Sigmoid colon (tissue), 6 donors: ENCODE measurements at regions not wholly inside any gene's neighbourhood (a gene's known extent, or its start where the extent isn't known, plus 50 kb on each side); places are given as distances from the start of the nearest gene placed in this dataset.
"Not testable (repeated sequence)": the region's sequence is repeated elsewhere in the genome, so short reads cannot be mapped to it uniquely, and the experiment has no call there.

Experiments
- DNase-seq: peaks from one replicate; pipeline ENCODE4 v3.0.0-alpha.2; 2019
- H3K27ac ChIP-seq, 4 donors: fragments of 200-600 bp; sonication (generic); one replicate each; pipeline ENCODE4 v1.5.1; 2016 to 2019; ENCODE audit warnings: mild to moderate bottlenecking in 1 of 4
- H3K27me3 ChIP-seq, 3 donors: fragments of 200-600 bp; sonication (generic); one replicate each; pipeline ENCODE4 v1.5.1; 2019; ENCODE audit warnings: mild to moderate bottlenecking in 1 of 3
- H3K36me3 ChIP-seq, 4 donors: fragments of 200-600 bp; sonication (generic); one replicate each; pipeline ENCODE4 v1.5.1; 2016 to 2019
- H3K4me1 ChIP-seq, 4 donors: fragments of 200-600 bp; sonication (generic); one replicate each; pipeline ENCODE4 v1.5.1; 2017 to 2019
- H3K4me3 ChIP-seq, 4 donors: fragments of 200-600 bp; sonication (generic); one replicate each; pipeline ENCODE4 v1.5.1; 2017 to 2019; ENCODE audit warnings: mild to moderate bottlenecking in 2 of 4, moderate library complexity in 1 of 4
- H3K9me3 ChIP-seq, 4 donors: fragments of 200-600 bp in 3 of 4; sonication (generic) in 3 of 4; one replicate each; pipeline versions ENCODE4 v1.5.1 to v1.6.1; 2013 to 2019
- CTCF ChIP-seq, 4 experiments: fragments of 450-650 bp in 3 of 4; fragments of 200-600 bp in 1 of 4; IDR thresholded peaks; one replicate each; pipeline ENCODE4 v1.5.1; 2016 to 2019; ENCODE audit warnings: antibody characterized with exemption in 4 of 4, mild to moderate bottlenecking in 3 of 4, moderate library complexity in 2 of 4
- EP300 ChIP-seq, 4 donors: sonication (generic); formaldehyde crosslinking; IDR thresholded peaks; one replicate each; pipeline ENCODE4 v1.6.1; 2017; ENCODE audit warnings: antibody characterized with exemption in 4 of 4
- POLR2A ChIP-seq, 2 donors: fragments of 450-650 bp; IDR thresholded peaks; one replicate each; pipeline ENCODE4 v1.6.1; 2016; ENCODE audit warnings: antibody characterized with exemption in 2 of 2, mild to moderate bottlenecking in 2 of 2, moderate library complexity in 2 of 2
- POLR2AphosphoS5 ChIP-seq, 4 donors: sonication (generic); formaldehyde crosslinking; IDR thresholded peaks; one replicate each; pipeline ENCODE4 v1.6.1; 2017; ENCODE audit warnings: antibody characterized with exemption in 4 of 4
- WGBS, 2 donors: extraction: QIAGEN DNeasy Blood & Tissue Kit; methylation state at CpG; one replicate each; pipeline ENCODE4 v1.1.7; 2013; 5-methylcytosine and 5-hydroxymethylcytosine counted together
- intact Hi-C: fragments of 100-400 bp; cut with DNase I; formaldehyde crosslinking; loops from one replicate; pipeline ENCODE4 v1.15.1; 2023
- donor health status: healthy with polysubstance abuse.
- donor health status: healthy.

DNA sequence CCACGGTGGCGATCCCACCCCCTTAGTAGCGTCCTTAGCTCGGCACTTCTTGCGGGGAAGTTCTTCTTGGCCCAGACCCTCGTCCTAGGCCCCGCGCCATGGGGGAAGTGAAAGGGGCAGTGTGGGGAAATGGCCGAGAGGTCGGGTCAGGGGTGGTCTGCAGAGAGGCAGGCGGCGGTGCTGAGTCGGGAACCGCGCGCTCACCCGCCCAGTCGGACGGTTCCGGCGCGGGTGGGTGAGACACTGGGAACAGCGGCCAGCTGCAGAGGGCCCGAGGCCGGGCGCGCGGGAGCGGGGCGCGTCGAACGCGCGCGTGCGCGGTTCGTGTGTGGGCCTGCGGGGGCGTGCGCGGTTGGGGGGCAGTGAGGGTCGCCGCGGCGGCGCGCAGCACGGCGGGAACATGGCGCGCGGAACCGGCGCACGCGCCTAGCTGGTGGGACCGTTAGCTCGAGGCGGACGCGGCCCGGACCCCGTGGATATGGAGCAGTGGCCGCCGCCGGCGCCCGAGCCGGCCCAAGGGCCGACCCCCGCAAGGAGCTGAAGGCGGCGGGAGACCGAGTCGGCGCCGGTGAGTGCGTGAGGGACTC is 246.9 kb downstream of the GOLGA6L6 start:
- TF ChIP-seq CTCF (IDR thresholded peaks at IDR 0.05): no peak
- TF ChIP-seq EP300 (IDR thresholded peaks at IDR 0.05): no peak
- TF ChIP-seq POLR2A (IDR thresholded peaks at IDR 0.05): no peak
- TF ChIP-seq POLR2AphosphoS5 (IDR thresholded peaks at IDR 0.05): no peak
- Histone ChIP-seq H3K27me3 (peaks cover 0 to 3% (median 0%) of the 10 kb centered on the region in 3 donors), H3K4me1 (no peaks in the 10 kb centered on the region), H3K4me3 (no peak overlapping the region), H3K9me3 (peaks cover 0 to 24% (median 0%) of the 10 kb centered on the region in 4 donors), H3K36me3 (no peaks in the 10 kb centered on the region), H3K27ac (no peak overlapping the region)
- intact Hi-C loops: no loop called here
- WGBS, 2 donors: 78 to 90% methylated on average over 80 of the region's 80 CpGs
- no peak for DNase-seq

GRCh38 chr15:20292422-20293005 is 249.1 kb downstream of the GOLGA6L6 start:
- WGBS, 2 donors: 60 to 62% methylated on average over 5 of the region's 5 CpGs
- DNase-seq, H3K4me1 ChIP-seq, H3K4me3 ChIP-seq, H3K27me3 ChIP-seq, H3K27ac ChIP-seq, intact Hi-C loops, H3K36me3 ChIP-seq: not testable (repeated sequence)
- peaks cover 0 to 30% (median 0%) of the 10 kb centered on the region in 4 donors for H3K9me3 ChIP-seq

DNA sequence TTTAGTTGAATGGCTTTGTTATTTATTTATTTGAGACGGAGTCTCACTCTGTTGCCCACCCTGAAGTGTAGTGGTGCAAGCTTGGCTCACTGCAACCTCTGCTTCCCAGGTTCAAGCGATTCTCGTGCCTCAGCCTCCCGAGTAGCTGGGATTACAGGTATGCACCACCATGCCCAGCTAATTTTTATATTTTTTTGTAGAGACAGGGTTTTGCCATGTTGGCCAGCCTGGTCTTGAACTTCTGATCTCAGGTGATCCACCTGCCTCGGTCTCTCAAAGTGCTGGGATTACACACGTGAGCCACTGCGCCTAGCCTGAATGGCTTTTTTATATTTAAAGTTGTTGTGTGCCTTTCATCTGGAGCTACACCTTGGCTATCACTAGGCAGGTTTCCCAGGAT is 250.0 kb downstream of the GOLGA6L6 start:
- H3K36me3 ChIP-seq, H3K27me3 ChIP-seq, H3K4me1 ChIP-seq, intact Hi-C loops, H3K4me3 ChIP-seq, H3K27ac ChIP-seq, DNase-seq: not testable (repeated sequence)
- peaks cover 0 to 26% (median 0%) of the 10 kb centered on the region in 4 donors for H3K9me3 ChIP-seq
- 82 to 83% methylated on average over 7 of the region's 7 CpGs for WGBS, 2 donors

DNA sequence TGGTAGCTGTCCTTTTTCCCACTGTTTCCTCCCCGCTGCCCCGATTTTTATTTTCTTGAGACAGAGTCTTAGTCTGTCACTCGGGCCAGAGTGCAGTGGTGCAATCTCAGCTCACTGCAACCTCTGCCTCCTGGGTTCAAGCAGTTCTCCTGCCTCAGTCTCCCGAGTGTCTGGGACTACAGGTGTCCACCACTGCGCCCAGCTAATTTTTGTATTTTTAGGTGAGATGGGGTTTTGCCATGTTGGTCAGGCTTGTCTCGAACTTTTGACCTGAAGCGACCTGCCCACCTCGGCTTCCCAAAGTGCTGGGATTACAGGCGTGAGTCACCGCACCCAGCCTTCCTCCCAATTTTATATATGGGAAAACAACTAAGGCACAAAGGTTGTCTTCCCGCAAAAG is 251.0 kb downstream of the GOLGA6L6 start:
- H3K4me3 ChIP-seq, DNase-seq, intact Hi-C loops, H3K4me1 ChIP-seq, H3K27ac ChIP-seq, H3K36me3 ChIP-seq, H3K27me3 ChIP-seq: not testable (repeated sequence)
- 85 to 87% methylated on average over 11 of the region's 11 CpGs for WGBS, 2 donors
- H3K9me3 ChIP-seq: peaks cover 0 to 26% (median 0%) of the 10 kb centered on the region in 4 donors

- 64 to 66% methylated on average over 4 of the region's 4 CpGs for WGBS, 2 donors
- H3K27ac ChIP-seq, H3K4me3 ChIP-seq, intact Hi-C loops, DNase-seq, H3K4me1 ChIP-seq, H3K36me3 ChIP-seq, H3K27me3 ChIP-seq: not testable (repeated sequence)
- H3K9me3 ChIP-seq: peaks cover 0 to 17% (median 0%) of the 10 kb centered on the region in 4 donors
Observed at GRCh38 chr15:20289538-20290103, 252.0 kb downstream of the GOLGA6L6 start.

DNA sequence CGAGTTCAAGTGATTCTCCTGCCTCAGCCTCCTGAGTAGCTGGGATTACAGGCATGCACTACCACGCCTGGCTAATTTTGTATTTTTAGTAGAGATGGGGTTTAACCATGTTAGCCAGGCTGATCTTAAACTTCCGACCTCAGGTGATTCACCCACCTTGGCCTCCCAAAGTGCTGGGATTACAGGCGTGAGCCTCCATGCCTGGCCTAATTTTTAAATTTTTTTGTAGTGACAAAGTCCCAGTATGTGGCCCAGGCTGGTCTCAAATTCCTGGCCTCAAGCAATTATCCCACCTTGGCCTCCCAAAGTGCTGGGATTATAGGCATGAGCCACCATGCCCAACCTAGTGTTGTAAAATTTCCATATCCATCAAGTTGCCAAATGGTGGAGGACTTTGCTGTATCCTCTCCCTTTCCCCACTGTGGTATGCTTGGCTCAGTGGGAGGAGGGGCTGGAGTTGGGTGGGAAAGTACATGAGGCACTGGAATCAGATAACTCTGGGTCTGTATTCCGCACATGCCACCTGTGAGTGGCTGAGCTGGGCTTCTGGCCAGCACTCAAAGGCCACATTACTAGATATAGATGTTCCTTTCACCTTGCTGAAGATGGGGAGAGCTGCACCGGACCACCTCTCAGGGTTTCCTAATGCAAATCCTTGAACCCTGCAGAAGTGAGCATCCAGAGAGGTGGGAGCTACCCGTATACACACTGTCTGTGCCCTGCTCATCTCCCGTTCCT is 252.6 kb downstream of the GOLGA6L6 start:
- intact Hi-C loops, H3K27ac ChIP-seq, DNase-seq, H3K36me3 ChIP-seq, H3K4me1 ChIP-seq, H3K27me3 ChIP-seq, H3K4me3 ChIP-seq: not testable (repeated sequence)
- 78% methylated on average over 8 of the region's 8 CpGs for WGBS, 2 donors
- peaks cover 0 to 16% (median 0%) of the 10 kb centered on the region in 4 donors for H3K9me3 ChIP-seq

GRCh38 chr15:20286559-20286958 is 255.0 kb downstream of the GOLGA6L6 start:
- H3K4me3 ChIP-seq, DNase-seq, H3K27ac ChIP-seq, H3K27me3 ChIP-seq, H3K36me3 ChIP-seq, intact Hi-C loops, H3K4me1 ChIP-seq: not testable (repeated sequence)
- peaks cover 0 to 16% (median 0%) of the 10 kb centered on the region in 4 donors for H3K9me3 ChIP-seq
- 54 to 60% methylated on average over 2 of the region's 2 CpGs for WGBS, 2 donors

DNA sequence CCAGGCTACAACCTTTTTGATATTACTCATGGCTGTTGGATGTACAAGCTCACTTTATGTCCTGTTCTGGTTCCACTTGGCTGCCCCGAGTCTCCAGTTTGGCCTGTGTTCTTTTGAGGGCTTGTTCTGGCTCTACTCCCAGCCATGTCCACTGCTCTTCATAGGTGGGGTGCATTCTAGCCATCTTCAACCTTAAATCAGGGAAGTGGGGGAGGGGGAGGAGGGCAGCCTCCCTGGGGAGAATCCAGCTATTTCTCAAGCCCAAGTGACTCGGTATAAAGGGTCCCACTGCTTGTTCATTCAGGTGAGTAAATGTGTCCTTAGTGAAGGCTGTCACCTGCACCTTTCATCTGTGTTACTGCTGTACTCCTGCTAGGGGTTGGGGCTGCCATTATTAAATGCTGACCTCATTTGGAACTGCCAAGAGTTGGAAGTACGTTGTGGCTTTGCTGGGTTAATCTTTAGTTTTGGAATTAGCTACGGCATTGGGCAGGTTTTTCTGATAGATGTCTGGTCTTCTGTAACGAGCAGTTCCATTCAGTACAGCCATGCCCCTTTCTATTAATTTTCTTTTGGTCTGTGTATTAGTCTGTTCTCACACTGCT is 255.8 kb downstream of the GOLGA6L6 start:
- H3K4me3 ChIP-seq, H3K27me3 ChIP-seq, intact Hi-C loops, DNase-seq, H3K4me1 ChIP-seq, H3K36me3 ChIP-seq, H3K27ac ChIP-seq: not testable (repeated sequence)
- peaks cover 0 to 23% (median 2%) of the 10 kb centered on the region in 4 donors for H3K9me3 ChIP-seq
- 41 to 59% methylated on average over 5 of the region's 5 CpGs for WGBS, 2 donors

DNA sequence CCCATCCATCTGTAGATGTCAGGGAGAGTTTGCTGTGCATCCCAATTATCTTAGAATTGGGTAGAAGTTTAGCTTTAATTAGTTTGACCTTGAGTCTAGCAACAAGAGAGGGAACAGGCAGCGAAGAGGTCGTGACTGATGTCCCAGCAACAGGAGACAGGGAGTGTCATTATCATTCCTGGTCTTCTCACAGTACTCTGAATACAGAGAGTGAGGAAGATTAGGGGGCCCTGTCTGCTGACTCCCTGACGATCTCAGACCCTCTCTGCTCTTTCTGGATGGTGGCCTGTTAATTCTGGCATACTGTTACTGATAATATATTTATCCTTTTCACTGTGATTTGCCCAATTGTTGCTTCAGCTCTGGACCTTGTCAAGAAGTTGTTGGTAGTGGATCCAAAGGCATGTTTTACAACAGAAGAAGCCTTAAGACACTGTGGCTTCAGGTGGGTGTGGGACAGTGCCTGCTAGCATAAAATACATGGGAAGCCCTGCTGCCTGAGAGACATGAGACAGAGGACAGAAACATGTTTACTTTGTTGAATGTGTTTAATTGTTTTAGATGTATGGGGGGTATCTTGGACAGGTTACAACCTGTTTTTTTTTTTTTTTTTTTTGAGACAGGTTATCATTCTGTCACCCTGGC is 256.6 kb downstream of the GOLGA6L6 start:
- peaks cover 0 to 24% (median 3%) of the 10 kb centered on the region in 4 donors for H3K9me3 ChIP-seq
- H3K4me3 ChIP-seq, H3K27me3 ChIP-seq, H3K36me3 ChIP-seq, H3K27ac ChIP-seq, DNase-seq, H3K4me1 ChIP-seq, intact Hi-C loops: not testable (repeated sequence)
- WGBS, 2 donors: 51 to 52% methylated on average over 3 of the region's 3 CpGs

DNA sequence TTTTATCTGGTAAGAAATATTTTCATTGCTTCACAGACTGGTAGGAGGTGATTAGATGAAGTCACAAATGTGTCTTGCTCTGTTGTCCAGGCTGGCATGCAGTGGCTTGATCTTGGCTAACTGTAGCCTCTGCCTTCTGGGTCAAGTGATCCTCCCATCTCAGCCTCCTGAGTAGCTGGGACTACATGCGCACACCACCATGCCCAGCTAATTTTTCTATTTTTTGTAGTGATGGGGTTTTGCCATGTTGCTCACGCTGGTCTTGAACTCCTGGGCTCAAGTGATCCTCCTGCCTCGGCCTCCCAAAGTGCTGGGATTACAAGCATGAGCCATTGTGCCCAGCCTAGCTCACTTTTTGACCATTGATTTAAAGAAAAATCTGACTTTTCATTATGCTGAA is 257.9 kb downstream of the GOLGA6L6 start:
- 51 to 55% methylated on average over 3 of the region's 3 CpGs for WGBS, 2 donors
- DNase-seq: peak; percentile 2
- peaks cover 0 to 19% (median 3%) of the 10 kb centered on the region in 4 donors for H3K9me3 ChIP-seq
- H3K4me1 ChIP-seq, H3K36me3 ChIP-seq, H3K27ac ChIP-seq, H3K27me3 ChIP-seq, H3K4me3 ChIP-seq, intact Hi-C loops: not testable (repeated sequence)
